GM21723 (cell line): ENCODE measurements at regions not wholly inside any gene's neighbourhood (a gene's known extent, or its start where the extent isn't known, plus 50 kb on each side); places are given as distances from the start of the nearest gene placed in this dataset.

Experiments
- ATAC-seq: cut with Tn5 transposase; IDR thresholded peaks from one replicate; pipeline ENCODE4 v1.9.1; 2021; ENCODE audit warnings: mild to moderate bottlenecking, moderate library complexity; ENCODE audit not compliant: unreplicated experiment

DNA sequence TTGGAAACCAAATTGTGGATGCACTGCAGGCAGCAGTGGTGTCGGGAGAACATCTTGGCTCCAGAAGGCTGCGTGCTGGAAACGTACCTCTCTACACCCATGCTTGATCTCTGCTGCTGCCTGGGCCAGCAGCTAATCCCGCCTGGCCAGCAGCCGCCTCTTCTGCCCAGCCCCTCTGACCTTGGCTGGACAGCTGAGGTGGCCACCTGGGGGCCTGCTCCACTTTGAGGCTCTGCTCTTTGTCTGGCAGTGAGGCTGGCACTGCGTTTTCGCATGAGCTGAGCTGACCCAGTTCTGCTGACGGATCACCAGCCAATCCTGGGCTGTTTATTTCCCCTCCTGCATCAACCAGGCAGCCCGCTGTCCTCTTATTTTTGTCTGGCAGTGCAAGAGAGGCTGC is 154.9 kb downstream of the TENT4A start:
- ATAC-seq, result no peak

DNA sequence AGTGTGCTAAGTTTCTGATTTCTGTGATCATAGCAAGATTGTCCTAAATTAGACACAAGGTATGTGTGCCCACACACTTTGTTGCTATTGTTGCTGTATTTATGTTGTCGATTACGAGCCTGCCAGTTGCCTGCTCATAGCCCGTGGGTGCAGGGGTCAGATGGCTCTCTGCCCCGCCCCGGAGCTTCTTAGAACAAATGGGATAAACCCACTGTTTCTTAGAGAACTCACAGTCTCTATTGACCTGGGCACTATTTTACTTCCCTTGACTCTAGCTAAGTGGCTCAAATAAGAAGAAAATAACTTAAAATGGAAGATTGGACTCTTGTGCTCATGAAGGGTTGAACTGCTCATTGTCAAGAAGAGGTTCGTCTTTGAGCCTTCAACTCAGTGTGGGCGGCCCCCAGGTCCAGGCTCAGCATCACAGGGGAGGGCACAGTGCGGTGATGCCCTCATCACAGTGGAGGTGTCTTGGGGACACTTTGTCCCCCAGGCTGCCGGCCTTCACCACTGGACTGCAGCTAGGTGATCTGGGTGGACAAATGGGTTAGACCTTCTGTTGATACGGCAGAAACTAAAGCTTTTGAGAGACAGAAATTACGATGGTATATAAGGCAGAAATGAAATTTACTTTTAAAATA is 155.5 kb downstream of the TENT4A start:
- ATAC-seq, result no peak

DNA sequence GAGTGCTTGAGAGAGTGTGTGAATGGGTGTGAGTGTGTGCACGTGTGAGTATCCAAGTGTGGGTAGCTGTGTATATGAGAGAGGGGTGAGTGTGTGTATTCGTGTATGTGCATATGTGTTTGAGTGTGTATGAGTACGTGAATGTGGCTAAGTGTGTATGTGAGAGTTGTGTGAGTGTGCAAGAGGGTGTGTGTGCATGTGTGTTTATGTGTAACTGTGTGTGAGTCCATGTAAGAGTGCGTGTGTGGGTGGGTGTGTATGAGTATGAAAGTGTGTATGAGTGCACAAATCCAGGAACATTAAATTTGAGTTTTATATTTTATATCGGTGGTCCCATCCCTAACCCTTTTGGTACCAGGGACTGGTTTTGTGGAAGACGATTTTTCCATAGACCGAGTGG is 156.4 kb downstream of the TENT4A start:
- no peak for ATAC-seq

DNA sequence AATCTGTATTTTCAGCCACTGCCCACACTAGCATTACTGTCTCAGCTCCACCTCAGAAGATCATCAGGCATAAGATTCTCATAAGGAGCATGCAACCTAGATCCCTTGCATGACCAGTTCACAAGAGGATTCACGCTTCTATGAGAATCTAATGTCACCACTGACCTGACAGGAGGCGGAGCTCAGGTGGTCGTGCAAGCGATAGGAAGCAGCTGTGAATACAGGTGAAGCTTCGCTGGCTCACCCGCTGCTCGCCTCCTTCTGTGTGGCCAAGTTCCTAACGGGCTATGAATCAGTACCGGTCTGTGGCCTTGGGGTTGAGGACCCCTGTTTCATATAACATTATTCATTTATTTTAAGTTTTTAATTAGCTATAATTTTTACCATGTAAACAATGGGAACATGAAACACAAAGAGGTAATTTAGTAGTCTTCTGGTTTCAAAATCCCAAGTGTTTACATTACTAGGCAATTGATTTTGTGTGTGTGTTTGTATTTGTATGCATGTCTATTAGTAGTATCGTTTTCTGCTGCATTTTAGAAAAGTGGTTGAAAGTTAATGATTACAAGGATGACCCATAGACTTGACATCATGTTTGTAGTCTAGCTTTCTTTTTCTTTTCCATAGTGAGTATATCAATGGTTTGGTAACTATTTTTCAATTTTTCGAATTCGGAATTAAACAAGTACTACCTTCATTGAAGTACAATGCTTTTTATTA is 159.4 kb downstream of the TENT4A start:
- ATAC-seq, result no peak

DNA sequence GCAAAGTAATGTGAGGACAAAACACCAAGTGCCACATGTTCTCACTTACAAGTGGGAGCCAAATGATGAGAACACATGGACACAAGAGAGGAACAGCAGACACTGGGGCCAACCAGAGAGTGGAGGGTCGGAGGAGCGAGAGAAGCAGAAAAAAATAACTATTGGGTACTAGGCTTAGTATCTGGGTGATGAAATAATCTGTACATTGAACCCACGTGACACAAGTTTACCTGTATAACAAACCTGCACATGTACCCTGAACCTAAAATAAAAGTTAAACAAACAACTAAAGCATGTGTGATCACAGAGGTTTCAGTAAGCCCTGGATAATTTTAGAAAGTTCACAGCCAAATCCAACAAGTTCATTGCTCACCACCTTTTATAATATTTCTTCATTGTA is 160.1 kb downstream of the TENT4A start:
- no peak for ATAC-seq

DNA sequence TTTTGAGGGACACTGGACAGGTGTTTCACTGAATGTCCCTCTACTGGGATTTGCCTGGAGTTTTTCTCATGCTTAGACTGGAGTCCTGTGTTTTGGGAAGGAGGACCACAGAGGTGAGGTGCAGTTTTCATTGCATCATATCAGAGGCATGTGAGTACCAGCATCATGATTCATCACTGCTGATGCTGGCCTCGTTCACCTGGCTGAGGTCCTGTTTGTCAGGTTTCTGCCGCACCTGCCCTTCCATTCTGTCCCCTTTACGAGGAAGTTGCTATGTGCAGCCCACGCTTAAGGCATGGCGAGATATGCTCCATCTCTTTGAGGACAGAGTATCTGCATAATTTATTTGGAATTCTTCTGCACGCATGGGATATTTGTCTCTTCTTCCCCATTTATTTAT is 162.1 kb downstream of the TENT4A start:
- no peak for ATAC-seq

DNA sequence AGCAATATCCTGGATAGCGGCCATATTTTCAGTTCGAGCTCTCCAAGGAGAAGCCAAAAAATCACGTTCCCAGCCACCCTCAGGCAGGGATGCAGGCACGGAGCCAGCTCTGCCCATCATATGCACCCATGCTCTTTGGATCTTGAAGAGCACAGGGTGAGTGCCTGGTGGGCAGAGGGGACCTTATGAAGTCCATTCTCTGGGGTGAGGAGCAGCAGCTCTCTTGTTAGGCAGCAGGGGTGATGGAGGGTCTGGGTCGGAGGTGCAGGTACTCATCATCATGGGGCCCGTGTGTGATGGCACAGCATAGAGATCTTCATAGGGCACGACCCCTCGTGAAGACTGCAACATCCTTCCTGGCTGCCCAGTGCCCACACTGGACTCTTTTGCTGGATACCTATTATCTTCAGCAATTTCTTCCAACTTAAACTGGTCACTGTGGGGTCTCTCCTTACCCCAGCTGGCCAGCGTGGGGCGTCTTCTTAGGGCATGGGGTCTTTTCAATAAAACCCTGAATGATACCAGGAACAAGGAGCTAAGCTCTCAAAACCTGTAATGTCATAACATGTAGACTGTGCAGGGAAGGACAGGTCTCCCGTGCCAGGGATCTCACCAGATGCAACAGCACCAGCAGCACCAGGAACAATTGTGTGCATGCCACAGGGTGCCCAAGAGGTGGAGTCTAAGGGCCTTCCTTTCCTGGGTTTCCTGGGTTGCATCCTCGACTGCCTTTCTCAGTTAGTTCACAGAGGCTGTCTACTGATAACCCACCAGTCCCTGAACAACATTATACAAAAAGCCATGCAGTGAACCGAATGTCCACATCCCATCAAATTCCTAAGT is 165.0 kb downstream of the TENT4A start:
- ATAC-seq, result no peak

DNA sequence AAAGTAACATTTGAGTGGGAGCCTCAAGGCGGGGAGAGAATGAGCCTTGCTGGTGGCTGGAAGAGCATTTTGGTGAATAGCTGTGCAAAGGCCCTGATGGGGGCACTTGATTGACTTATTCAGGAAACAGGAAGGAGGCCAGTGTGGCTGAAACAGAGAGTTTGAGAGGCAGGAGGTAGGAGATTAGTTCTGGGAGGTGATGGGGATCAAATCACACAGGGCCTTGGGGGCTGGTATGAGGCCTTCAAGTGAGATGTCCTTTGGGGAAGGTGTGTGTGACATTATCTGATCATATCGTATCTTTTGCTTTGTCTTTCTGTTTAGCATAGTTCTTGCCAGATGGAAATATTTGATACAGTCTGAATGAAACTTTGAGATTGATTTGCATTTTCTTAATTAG is 172.3 kb downstream of the TENT4A start:
- no peak for ATAC-seq

DNA sequence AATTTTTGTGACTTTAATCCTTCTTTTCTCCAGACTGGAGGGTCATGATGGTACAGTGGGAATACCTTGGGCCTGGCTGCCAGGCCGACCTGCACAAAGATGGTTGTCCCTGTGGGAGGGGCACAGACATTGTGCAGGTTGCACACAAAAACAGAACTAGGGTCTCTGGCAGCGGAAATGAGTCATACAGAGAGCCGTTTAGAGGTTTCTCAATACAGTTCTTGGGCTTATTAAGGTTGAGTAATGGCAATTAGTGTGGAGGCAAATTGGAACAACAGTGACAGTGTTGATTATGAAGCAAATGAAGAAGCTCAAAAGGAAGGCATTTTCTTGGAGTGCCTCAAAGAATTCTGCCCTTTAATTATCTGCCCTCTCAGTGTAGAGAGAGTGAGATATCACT is 173.6 kb downstream of the TENT4A start:
- no peak for ATAC-seq

DNA sequence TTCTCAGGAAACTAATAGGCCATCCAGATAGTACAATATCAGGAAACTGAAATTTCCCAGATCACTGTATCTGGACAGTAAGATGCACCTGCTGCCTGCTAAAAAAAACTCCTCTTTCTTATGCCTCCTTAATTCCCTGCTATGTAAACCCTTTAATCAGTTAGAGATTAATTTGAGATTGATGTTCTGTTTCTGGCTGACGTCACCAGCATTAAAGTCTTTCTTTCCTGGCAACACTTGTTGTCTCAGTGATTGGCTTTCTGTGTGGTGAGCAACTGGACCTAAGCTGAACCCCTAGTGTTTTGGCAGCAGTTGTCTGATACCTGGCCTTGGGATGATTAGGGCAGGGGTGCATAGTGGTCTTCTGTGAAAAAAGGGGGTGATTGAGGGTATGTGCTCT is 175.8 kb downstream of the TENT4A start:
- no peak for ATAC-seq

DNA sequence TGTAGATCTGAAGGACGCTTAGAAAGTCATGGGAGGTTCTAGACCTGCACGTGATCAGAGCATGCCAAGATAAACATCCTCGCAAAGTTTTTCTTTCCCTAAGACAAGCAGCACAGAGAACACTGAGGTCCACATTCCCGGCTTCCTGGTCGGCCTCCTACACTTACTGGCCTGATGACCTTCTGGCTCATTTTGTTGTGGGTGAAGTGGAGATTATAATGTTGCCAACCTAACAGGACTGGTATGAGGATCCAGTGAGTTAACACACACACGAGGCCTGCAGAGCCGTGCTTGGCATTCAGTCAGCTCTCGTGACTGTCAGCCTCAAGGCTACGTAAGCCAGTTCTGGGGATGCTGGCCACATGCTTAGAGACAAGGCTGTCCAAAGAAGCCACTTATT is 186.0 kb downstream of the TENT4A start:
- no peak for ATAC-seq

DNA sequence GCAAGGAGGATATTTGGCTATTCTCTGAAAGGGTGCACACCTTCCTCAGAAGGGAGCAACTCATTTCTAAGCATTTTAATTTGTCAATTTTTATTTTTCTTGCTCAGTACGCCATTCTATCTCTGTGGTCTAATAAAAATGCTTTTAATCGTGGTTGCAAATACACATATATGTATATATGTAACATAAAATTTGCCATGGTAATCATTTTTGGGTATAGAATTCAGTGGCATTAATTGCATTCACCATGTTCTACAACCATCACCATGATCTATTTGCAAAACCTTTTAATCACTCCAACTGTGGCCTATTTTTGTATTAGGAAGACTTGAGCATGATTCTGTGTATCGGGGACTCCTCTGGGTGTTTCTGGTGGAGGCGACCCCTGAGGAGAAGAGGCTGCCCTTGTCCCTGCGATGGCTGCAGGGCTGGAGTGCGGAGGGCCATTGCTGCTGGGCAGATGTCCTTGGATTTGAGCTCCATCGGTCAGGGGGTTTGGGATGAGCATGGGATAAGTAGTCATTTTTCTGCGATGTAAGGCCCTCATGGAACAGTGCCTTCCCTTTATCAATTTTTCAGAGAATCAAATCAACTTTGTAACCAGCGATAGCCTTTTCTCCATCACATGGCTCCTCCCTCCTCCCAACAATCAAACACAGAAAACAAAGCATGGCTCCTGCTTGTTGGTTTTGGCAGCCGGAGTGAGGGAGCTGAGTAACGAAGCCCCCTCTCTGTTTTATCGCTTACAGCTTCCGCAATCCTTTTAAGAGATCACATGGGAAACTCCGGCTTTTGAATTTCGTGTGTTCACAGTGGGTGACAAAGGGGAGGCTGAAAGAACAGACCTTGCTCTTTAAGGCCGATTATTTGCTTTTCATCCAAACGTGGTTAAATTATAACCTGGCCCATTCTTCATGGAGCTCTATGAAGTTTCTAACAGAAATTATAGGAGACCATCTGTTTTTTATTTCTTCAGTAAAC is 187.3 kb downstream of the TENT4A start:
- ATAC-seq, result no peak

DNA sequence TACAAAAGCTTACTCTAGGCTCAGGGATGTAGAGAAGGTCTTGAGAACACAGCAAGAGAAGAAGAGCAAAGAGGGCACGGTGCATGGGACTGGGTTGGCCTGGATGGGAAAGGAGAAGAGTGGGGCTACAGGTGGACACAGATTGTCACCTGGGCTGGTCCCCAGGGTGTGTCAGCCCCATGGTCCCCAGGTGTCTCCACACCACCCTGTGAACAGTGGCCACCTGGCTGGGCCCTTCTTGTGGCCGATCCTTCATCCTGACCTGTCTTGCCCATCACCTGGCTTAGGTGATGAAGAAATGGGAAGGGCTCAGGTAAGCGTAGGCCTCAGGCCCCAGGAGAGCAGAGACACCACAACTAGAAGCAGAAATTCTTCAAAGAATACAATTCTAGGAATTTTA is 188.9 kb downstream of the TENT4A start:
- ATAC-seq, result no peak

DNA sequence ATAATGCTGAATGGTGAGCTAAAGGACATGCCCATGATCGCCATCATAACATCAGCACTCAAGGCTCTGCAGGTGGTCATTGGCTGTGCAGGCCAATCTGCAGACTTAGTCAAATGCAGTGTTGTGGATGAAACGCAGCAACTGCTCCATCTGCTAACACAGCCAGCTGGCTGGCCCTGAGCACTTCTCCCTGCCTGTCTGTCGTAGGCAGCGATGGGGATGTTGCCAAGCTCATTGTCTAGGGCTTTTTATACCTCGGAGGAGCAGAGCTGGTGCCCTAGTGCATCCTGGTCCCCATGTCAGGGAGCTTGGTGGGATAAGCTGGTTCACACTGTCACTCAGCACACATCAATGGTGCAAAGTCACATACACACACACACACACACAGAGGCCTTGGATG is 189.4 kb downstream of the TENT4A start:
- no peak for ATAC-seq

DNA sequence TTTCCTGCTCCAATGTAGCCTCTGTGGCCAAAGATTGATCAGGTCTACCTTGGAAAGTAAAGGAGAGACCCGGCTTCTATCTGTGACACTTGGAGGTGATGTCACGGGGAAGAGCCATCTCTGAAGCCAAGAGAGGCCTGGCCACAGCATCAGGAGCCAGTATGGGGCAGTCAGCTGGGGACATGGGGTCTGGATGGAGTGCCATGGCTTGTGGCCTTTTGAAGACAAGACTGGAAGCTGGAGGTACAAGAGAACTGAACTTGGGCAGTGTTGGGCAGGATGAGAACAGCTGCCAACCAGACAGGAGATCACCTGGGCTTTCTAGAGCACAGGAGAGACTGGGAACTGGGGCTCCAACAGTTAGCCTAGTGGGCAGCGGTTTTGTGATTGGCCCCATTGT is 190.7 kb downstream of the TENT4A start:
- no peak for ATAC-seq

DNA sequence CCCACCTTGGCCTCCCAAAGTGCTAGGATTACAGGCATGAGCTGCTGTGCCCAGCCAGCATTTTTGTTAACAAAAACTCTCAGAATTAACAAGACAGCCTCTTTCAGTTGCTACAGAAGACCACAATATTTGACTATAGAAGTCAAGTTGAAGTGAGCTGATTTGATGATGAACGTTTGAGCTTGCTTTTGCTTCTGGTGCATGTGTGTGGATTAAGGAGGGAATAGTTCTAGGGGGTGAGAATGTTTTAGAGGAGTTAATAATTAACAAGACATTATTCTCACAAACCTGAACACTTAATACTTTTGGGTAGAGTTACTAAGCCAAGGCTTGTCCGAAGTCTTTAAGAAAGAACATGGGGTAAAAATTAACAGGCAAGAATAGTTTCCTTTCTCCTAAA is 191.6 kb downstream of the TENT4A start:
- ATAC-seq, result no peak

DNA sequence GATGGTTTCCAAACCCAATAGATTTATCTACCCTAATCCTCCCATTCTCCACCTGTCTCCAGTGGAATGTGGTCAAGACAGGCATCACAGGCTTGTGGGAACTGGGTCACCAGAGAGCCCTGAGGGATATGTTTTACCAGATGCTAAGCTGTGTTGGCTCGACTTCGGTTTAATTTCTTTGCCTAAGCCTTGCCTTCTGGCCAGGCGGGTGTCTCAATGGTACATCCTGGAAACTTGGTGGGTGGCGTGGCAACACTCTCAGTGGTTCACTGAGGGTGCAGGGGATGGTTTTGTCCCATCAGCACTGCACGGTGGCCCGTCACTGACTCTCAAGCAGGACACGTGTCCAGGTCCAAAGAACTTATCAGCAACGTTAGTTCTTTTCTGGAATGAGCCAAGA is 192.2 kb downstream of the TENT4A start:
- ATAC-seq, result no peak

DNA sequence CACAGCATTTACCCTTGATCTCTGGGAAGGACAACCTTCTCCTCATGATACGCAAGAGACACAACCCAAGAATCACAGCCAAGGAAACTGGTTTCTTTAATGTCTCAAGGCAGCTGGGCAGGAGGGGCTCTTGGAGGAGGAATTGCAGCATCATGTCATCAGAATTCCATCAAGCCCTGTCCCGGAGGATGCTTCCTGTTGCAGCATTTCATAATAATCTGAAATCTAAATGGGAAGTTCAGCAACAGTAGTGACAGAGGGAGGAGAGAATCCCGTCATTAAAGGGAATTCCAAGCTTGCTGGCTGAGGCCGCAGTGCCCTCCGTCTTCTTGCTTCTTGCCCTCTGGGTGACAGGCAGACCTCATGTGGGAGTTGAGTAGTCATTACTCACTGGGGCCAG is 192.7 kb downstream of the TENT4A start:
- ATAC-seq, result no peak

DNA sequence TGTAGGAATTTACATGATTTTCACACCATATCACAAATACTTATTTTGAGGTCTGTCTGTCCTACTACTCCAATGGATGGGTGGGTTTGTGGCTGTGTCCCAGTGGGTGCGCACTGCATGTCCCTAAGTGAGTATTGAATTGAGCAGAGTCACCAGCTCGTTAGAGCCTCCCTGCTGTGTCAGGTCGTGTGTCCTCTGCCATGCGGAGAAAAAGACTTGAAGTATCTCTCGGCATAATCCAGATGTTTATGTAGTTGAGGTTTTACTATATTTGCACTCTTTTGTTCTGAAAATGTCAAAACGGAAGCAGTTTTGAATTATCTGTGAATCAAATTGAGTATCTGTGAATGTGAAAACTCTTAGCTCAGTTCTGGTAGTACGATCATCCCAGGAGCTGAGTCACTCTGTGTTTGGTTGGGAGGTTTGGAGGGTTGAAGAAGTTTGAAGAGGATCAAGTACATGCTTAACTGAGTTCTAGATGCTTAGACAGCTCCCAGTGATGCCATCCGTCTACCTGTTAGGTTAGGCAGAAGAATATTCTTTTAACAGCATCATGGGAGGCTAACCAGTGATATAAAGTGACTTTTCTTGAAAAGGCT is 194.2 kb downstream of the TENT4A start:
- ATAC-seq, result no peak

DNA sequence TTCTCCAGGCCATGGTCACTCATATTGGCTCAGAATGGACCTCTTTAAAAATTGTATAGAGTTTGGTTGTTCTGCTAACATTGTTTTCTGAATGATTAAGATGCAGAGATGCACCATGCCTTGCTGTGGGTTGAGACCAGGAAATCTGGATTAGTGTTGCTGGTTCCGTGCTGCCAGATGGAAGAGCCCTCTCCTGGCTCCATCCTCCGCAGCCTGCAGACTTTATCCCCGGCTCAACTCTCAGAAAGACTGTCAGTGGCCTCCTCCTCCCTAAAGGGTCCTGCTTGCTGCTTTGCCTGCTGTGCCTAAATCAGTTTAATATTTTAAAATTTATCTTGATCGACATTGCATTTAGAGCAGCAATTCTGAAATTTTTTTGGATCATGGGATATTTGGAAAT is 196.7 kb downstream of the TENT4A start:
- ATAC-seq, result no peak
